ENCODE measurements at regions not wholly inside any gene's neighbourhood (a gene's known extent, or its start where the extent isn't known, plus 50 kb on each side); places are given as distances from the start of the nearest gene placed in this dataset.

GRCh38 chr10:45063591-45064231 lies 63.0 kb downstream of the ZNF22 start:
- Mint-ChIP-seq H3K4me1 (peaks cover 8% of the 10 kb centered on the region), H3K36me3 (ENCODE audit: low read depth) (no peaks in the 10 kb centered on the region), H3K27ac (no peak overlapping the region), H3K9me3 (no peaks in the 10 kb centered on the region), H3K4me3 (no peak overlapping the region), H3K27me3 (ENCODE audit: insufficient read depth, low read depth, poor library complexity) (peaks cover 1% of the 10 kb centered on the region)
- H3K9me2 ChIP-seq (ENCODE audit: insufficient read depth): no peaks in the 10 kb centered on the region
- H3K4me2 ChIP-seq: no peak overlapping the region
- no peaks in the 10 kb centered on the region for H3K27me3 ChIP-seq (ENCODE audit: insufficient read depth)
- H3K4me3 ChIP-seq: no peak overlapping the region
- DNase-seq (ENCODE audit: low spot score): no peak
- H3K4me1 ChIP-seq (ENCODE audit: insufficient read depth): no peaks in the 10 kb centered on the region; the same call in 1 of the 2 replicates
- no peak overlapping the region for H2AFZ ChIP-seq
- no peak for ATAC-seq
- TF ChIP-seq EZH2 (IDR thresholded peaks at IDR 0.05; ENCODE audit: low read depth, unreplicated experiment) (no peak), EZH2phosphoT487 (IDR thresholded peaks at IDR 0.05; ENCODE audit: unreplicated experiment) (no peak), JUNB (IDR thresholded peaks at IDR 0.05; ENCODE audit: unreplicated experiment) (no peak)
- H3F3A ChIP-seq (replicated peaks; ENCODE audit: low read depth): no peaks in the 10 kb centered on the region
- no peaks in the 10 kb centered on the region for H4K20me1 ChIP-seq (replicated peaks; ENCODE audit: insufficient read depth)
- no peaks in the 10 kb centered on the region for H3K36me3 ChIP-seq (ENCODE audit: insufficient read depth)
- H3K27ac ChIP-seq (ENCODE audit: low read depth): no peak overlapping the region
- H3K79me2 ChIP-seq (replicated peaks; ENCODE audit: insufficient read depth): no peaks in the 10 kb centered on the region

DNA sequence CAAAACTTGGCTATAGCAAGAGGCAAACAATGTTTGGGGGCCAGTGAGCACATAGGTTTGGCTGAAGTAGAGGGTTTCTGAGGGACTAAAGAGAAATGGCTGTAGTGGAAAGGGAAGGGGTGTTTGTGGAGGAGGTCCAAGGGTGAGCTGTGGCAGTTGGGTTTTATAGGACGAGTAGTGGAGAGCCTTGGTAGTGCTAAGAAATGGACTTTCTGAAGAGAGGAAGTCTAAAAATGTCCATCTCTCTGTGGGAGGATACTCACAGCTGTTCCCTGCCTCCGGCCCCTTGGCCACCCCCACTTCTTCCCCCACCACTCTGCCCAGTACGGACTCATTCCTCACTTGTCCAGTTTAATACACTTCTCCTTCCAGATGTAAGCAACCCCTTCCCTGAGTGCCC lies 64.3 kb downstream of the ZNF22 start:
- H3K27ac ChIP-seq (ENCODE audit: low read depth): no peak overlapping the region
- H3K79me2 ChIP-seq (replicated peaks; ENCODE audit: insufficient read depth): no peaks in the 10 kb centered on the region
- no peak overlapping the region for H2AFZ ChIP-seq
- Mint-ChIP-seq H3K27me3 (ENCODE audit: insufficient read depth, low read depth, poor library complexity) (peaks cover 1% of the 10 kb centered on the region), H3K4me1 (peaks cover 4% of the 10 kb centered on the region; the same call in 2 of the 3 replicates), H3K4me3 (no peak overlapping the region), H3K9me3 (no peaks in the 10 kb centered on the region; the same call in 2 of the 3 replicates), H3K36me3 (ENCODE audit: low read depth) (no peaks in the 10 kb centered on the region), H3K27ac (no peak overlapping the region)
- H3K9me2 ChIP-seq (ENCODE audit: insufficient read depth): no peaks in the 10 kb centered on the region
- H3K4me2 ChIP-seq: no peak overlapping the region
- no peak for DNase-seq (ENCODE audit: low spot score)
- no peaks in the 10 kb centered on the region for H4K20me1 ChIP-seq (replicated peaks; ENCODE audit: insufficient read depth)
- H3K4me3 ChIP-seq: no peak overlapping the region
- no peaks in the 10 kb centered on the region; the same call in 1 of the 2 replicates for H3K4me1 ChIP-seq (ENCODE audit: insufficient read depth)
- H3K27me3 ChIP-seq (ENCODE audit: insufficient read depth): no peaks in the 10 kb centered on the region
- no peaks in the 10 kb centered on the region for H3F3A ChIP-seq (replicated peaks; ENCODE audit: low read depth)
- H3K36me3 ChIP-seq (ENCODE audit: insufficient read depth): no peaks in the 10 kb centered on the region
- ATAC-seq: no peak
- TF ChIP-seq, protein P1, sequence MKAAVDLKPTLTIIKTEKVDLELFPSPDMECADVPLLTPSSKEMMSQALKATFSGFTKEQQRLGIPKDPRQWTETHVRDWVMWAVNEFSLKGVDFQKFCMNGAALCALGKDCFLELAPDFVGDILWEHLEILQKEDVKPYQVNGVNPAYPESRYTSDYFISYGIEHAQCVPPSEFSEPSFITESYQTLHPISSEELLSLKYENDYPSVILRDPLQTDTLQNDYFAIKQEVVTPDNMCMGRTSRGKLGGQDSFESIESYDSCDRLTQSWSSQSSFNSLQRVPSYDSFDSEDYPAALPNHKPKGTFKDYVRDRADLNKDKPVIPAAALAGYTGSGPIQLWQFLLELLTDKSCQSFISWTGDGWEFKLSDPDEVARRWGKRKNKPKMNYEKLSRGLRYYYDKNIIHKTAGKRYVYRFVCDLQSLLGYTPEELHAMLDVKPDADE (IDR thresholded peaks at IDR 0.05): no peak
- no peak for TF ChIP-seq ZNF462 (CRISPR knock-in tag; IDR thresholded peaks at IDR 0.05)
- no peak for TF ChIP-seq EZH2 (IDR thresholded peaks at IDR 0.05; ENCODE audit: low read depth, unreplicated experiment)
- TF ChIP-seq NANOG (IDR thresholded peaks at IDR 0.05; ENCODE audit: borderline replicate concordance): no peak
- TF ChIP-seq ZNF331 (CRISPR knock-in tag; IDR thresholded peaks at IDR 0.05; ENCODE audit: low read depth): no peak
- TF ChIP-seq EZH2phosphoT487 (IDR thresholded peaks at IDR 0.05; ENCODE audit: unreplicated experiment): no peak
- no peak for TF ChIP-seq CREB1 (CRISPR knock-in tag; IDR thresholded peaks at IDR 0.05; ENCODE audit: low read depth)
- no peak for TF ChIP-seq JUNB (IDR thresholded peaks at IDR 0.05; ENCODE audit: unreplicated experiment)
- TF ChIP-seq CTCF (conservative IDR thresholded peaks at IDR 0.05; ENCODE audit: low read depth in 2 of 2): no peak
